ENCODE measurements at regions not wholly inside any gene's neighbourhood (a gene's known extent, or its start where the extent isn't known, plus 50 kb on each side); places are given as distances from the start of the nearest gene placed in this dataset.

GRCh38 chr12:89895591-89895990 lies 187.0 kb upstream of the ATP2B1 start:
- no peak for DNase-seq

DNA sequence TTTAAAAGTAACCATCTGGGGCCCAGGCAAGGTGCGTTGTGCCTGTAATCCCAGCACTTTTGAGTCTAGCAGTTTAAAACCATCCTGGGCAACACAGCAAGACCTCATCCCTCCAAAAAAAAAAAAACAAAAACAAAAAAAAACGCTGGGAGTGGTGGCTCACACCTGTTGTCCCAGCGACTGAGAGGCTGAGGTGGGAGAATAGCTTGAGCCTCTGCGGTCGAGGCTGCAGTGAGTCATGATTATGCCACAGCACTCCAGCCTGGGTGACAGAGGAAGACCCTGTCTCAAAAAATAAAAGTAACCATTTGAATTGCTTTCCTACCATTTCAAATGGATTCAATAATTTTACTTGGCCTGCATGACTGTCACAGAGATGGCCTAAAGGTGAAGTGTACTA lies 186.5 kb upstream of the ATP2B1 start:
- no peak for DNase-seq

DNA sequence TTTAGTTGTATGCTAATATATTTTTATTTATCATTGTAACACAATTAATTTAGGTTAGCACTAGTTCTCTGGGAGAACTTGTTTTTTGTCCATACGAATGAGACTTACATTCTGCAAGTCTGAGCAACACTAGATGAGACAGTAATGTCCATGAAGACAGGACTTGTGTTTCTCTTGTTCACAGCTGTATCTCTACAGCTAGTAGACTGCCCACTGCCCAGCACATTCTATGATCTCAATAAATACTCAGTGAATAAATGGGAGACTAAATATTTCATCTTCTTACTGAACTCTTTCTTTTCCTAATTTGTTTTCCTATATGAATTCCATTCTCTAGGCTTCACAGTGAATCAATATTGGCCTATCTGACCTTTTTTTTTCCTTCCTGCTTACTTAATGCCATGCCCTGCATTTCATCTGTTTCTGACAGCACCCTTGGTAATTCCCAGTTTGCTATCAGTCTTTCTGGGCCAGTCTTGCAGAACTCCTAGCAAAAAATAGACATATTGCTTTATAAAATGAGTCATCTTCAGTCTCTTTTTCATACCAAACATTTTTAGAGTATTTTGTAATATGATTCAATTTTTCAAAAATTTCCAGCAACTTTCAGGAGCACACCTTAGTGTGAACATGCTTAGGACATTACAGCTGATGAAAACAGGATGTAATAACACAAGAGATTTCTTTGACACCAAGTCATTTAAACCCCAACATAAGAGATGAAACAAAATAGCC lies 185.5 kb upstream of the ATP2B1 start:
- no peak for DNase-seq

DNA sequence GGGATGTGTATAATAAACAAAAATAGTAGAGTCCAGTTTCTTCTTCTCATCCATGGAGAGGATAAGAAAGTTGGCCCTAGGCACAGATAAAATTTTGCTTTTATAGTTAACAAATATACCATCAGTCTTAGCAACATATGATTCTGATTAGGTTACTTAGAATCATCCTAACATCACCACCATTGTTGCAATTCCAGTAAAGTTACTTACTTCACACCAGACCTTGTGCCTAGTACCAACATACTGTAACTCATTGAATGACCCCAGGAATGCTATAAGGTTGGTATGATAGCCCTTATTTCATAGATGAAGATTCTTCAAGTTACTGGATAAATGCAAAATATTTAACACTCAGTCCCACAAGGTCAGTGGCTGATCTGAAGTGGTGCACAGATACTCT lies 183.8 kb upstream of the ATP2B1 start:
- no peak for DNase-seq

DNA sequence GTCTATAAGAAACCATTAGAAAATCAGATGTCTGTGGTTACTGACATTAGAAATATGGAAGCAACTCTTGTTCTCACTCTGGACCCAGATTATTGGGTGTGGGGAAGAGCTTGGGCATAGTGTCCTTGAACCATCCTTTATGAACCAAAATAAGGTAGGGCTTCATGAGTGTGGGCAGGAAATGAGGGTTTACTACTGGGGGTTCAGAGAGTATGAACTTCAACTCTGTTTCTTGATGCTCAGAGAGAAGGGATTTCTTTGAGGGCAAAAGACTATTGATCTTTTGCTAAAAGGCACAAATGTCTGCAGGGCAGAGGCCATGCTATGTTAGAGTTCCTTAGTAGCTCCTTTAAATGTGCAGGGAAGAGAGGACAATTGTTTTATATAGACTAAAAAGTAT lies 183.3 kb upstream of the ATP2B1 start:
- DNase-seq, result no peak

GRCh38 chr12:89890161-89890560 lies 181.5 kb upstream of the ATP2B1 start:
- no peak for DNase-seq

DNA sequence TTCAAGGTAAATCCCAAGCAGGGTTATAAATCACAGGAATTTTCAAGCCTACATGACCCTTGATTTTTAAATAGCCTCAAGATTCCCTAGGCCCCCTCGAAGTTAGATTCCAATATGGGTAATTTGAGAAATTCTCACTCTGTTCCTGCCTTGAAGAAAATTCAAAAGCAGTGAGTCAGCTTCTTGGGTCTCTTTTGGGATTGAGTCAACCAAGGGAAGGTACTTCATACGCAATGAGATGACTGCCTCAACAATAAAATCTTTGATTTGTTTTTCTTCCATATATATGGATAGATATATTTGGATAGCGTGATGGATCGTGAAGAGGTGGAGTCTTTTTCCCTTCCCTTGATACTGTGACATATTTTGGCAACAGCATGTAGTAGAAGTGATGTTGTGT lies 180.4 kb upstream of the ATP2B1 start:
- no peak for DNase-seq

GRCh38 chr12:89884952-89885351 lies 176.3 kb upstream of the ATP2B1 start:
- no peak for DNase-seq

DNA sequence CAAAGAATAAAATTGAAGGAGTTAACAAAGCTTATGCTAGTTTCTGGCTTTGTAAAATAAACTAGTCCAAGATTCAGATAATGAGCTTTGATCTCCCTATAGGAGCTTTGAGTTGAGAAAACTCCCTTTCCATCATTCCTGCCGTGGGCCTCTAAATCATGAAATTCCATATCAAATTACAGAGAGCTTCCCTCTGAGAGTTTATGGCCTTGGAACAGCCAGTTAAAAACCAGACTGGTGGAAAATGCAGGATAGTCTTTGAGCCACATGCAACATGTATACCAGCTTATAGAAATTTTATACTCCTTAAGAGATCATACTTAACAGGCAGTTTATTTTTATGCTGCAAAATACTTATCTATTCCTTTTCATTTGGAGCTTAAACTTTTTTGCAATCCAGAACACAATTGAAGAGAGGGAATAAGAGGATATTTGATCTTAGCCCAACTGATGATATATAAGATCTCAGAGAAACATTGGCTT lies 175.8 kb upstream of the ATP2B1 start:
- DNase-seq, result no peak

DNA sequence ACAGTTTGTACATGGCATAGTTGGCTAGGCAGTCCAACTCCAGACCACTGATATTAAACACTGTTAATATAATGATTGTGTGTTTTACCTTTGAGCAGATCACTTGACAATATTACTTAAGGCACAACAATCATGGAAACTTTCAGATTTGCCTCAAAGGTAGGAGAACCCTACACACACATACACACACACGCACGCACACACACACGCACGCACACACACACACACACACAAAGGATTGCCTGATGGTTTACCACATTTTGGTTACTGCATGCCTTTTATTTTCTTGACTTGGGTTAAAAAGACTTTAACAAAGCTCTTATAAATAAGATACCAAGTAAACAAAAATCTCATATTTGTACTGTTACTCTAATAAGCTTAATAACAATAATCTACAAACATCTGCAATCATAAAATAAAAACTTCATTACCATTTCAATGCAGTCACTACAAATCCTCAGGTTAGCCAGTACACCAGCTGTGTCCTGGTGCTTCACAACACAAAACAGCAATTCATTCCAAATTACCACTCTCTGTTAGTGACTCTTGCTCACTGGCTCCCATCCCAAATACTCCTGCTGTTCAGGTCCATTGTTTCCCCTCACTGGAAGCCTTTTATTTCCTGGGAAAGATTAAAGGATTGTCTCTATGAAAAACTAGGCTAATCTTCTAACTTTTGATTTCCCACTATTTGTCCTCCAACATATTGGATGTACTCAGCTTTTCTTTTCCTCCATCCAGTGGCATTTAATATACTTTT lies 175.2 kb upstream of the ATP2B1 start:
- DNase-seq, result no peak

- DNase-seq, result no peak
Observed at GRCh38 chr12:89882792-89883191, 174.2 kb upstream of the ATP2B1 start.

GRCh38 chr12:89882050-89882449 lies 173.4 kb upstream of the ATP2B1 start:
- DNase-seq, result no peak

- no peak for DNase-seq
Observed at GRCh38 chr12:89880690-89881350, 172.2 kb upstream of the ATP2B1 start.

GRCh38 chr12:89879766-89880165 lies 171.1 kb upstream of the ATP2B1 start:
- DNase-seq, result no peak

DNA sequence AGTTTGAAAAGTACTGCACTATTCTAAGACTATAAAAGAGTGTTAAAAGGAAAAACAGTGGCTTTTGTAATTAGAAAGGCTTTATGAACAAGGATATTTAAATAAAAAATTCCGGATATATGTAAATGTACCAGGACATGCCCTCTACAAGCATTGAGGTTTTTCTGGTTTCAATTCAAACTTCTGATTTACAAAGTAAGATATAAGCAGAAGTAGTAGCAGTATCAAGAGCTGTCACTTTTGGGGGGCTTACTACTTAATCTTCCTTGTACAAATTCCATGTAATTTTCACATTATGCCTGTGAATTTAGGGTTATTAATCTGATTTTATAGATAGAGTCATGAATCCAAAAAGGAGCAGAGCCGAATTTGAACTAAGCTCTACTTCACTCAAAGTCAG lies 170.3 kb upstream of the ATP2B1 start:
- DNase-seq, result no peak

DNA sequence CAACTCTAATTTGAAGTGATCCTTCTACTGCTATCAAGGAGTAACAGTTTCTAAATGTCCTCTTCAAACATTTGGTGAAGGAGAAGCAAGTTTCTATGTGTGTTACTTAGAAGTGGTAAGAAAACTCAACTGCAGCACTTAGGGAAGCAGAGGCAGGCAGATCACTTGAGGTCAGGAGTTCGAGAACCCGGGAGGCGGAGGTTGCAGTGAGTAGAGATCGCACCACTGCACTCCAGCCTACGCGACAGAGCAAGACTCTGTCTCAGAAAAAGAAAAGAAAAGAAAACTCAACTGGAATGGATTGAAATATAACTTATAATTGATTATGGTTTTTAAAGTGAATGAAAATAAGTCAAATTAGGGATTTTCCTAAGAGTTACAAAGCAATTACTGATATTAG lies 169.7 kb upstream of the ATP2B1 start:
- DNase-seq, result no peak

- no peak for DNase-seq
Observed at GRCh38 chr12:89877671-89878070, 169.0 kb upstream of the ATP2B1 start.

- no peak for DNase-seq
Observed at GRCh38 chr12:89877136-89877535, 168.5 kb upstream of the ATP2B1 start.

DNA sequence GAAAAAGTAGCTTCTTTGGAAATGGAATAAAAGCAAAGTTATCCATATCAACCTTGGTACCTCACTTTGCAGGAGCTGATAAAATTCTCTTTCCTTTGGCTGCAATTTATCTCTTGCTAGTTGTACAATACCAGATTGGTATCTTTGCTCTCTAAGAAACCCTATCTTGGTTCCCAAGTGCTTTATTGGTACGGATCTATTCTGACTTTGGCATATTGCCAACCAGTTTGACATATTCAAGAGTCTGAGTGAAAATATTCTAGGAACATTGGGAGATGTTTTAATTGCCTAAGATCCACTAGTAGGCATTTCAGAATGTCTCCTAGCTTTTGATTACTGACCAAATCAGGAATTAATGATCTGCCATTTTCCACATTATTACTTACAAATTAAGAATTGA lies 167.2 kb upstream of the ATP2B1 start:
- DNase-seq, result no peak

DNA sequence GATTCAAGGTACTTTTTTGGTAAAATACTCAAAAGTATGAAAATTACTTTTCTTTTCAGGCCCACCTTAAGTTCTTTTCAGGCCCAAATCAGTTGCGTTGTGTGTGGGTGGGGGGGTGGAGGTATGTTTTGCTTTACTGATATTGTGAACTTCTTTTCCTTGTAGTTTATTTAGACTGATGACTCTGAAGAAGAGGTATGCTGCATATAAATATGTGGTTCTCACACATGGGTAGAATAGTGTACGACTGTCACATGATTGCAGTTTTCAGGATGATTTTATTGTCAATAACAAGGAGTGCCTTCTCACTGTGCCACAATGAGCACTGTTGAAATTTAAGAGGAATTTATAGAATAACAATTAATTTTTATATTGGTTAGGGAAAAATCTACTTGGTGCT lies 166.6 kb upstream of the ATP2B1 start:
- no peak for DNase-seq

GRCh38 chr12:89874146-89874545 lies 165.5 kb upstream of the ATP2B1 start:
- no peak for DNase-seq

DNA sequence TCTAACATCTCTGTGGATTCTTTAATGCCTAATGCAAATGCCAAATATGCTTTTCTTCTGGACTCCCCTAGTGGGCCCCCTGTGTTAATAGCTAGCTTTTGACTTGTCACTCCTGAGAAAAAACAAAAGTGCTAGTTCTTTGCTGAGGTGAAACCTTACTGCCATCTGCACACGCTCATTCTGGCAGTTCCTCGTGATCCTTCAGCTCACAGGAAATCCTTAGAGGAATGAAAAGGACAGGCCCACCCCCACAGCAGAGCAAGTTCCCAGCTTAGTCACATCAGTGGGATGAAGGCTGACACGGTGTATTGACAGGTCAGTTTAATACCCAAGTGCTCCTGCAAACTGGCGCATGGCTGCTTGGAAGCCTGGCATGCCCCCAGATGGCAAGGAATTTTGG lies 165.1 kb upstream of the ATP2B1 start:
- no peak for DNase-seq

DNA sequence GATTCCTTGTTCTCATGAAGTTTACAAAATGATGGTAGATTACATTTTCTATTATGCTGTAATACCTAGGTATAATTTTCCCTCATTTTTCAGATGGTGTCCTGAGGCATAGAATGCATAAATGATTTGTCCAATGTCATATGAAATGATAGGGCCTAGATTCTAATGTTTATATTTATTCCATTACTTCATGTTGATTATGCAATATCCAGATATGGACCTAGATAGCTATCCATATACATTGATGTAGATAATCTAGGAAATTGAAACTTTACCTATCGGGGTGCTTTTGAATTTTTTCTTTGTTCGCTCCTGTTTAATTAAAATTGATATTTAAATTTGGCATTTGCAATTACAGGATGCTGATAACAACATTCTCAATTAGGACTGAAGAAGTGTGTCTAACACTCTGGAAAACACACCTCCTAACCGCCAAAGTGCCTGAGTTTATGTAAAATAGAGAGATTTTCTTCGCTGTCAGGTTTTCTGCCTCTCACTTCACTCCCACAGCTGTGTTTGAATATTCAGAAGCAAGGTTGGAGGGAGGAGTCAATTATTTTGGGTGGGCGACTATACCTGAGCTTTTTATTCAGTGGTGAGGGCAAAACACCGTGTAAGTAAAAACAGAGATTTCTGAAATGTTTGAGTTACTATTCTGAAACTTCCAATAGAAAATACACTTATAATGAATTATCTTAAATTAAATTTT lies 164.4 kb upstream of the ATP2B1 start:
- DNase-seq, result no peak

All from SHP77 (cell line).